A673 (cell line): ENCODE measurements at regions not wholly inside any gene's neighbourhood (a gene's known extent, or its start where the extent isn't known, plus 50 kb on each side); places are given as distances from the start of the nearest gene placed in this dataset.

ENCODE experiments used
- BruUV-seq: library from RNA; stranded (reverse); fragments of 400-500 nt; replicated peaks from 2 replicates; lab custom pipeline; 2021; lab: Mats Ljungman, UMichigan
- CTCF ChIA-PET: fragments of 300-600 bp; sonication (Branson Sonifier 250); formaldehyde crosslinking; loops from one replicate; lab custom pipeline; 2022; ENCODE audit warnings: antibody characterized with exemption; lab: Charles Lee
- POLR2A ChIA-PET: fragments of 300-600 bp; sonication (Branson Sonifier 250); formaldehyde crosslinking; loops from one replicate; lab custom pipeline; 2022; ENCODE audit warnings: antibody characterized with exemption; ENCODE audit not compliant: low non-redundant PET; lab: Charles Lee
- DNase-seq: peaks from one replicate; pipeline ENCODE4 v3.0.0-alpha.2; 2015; ENCODE audit warnings: low spot score
- H3K27ac ChIP-seq: fragments of 200-600 bp; sonication (generic); 2 replicates; pipeline ENCODE4 v1.5.1; 2016; ENCODE audit warnings: mixed run types, low read depth, mild to moderate bottlenecking, mixed read lengths, antibody characterized with exemption, low read length; ENCODE audit not compliant: poor library complexity, severe bottlenecking
- H3K27me3 ChIP-seq: fragments of 200-600 bp; sonication (generic); replicated peaks from 2 replicates; pipeline ENCODE4 v1.6.1; 2017; ENCODE audit warnings: mixed run types, low read depth, mild to moderate bottlenecking, mixed read lengths, antibody characterized with exemption, low read length; ENCODE audit not compliant: insufficient read depth, poor library complexity
- H3K36me3 ChIP-seq: fragments of 200-600 bp; sonication (generic); 2 replicates; pipeline ENCODE4 v1.6.1; 2016; ENCODE audit warnings: mixed run types, mild to moderate bottlenecking, mixed read lengths, antibody characterized with exemption, low read length; ENCODE audit not compliant: insufficient read depth, poor library complexity, severe bottlenecking
- H3K4me1 ChIP-seq: fragments of 200-600 bp; sonication (generic); 2 replicates; pipeline ENCODE4 v1.6.1; 2017; ENCODE audit warnings: mixed run types, mild to moderate bottlenecking, mixed read lengths, antibody characterized with exemption, low read length; ENCODE audit not compliant: insufficient read depth, poor library complexity, severe bottlenecking
- H3K4me3 ChIP-seq: fragments of 200-600 bp; sonication (generic); 2 replicates; pipeline ENCODE4 v1.5.1; 2016; ENCODE audit warnings: low read depth, mixed run types, mild to moderate bottlenecking, mixed read lengths, low read length; ENCODE audit not compliant: poor library complexity, severe bottlenecking
- H3K9me3 ChIP-seq: fragments of 200-600 bp; sonication (generic); 2 replicates; pipeline ENCODE4 v1.6.1; 2016; ENCODE audit warnings: mixed run types, low read depth, mild to moderate bottlenecking, mixed read lengths, antibody characterized with exemption, low read length; ENCODE audit not compliant: poor library complexity, severe bottlenecking
- EZH2 ChIP-seq: fragments of 200-600 bp; sonication (generic); IDR thresholded peaks from 2 replicates; pipeline ENCODE4 v1.6.1; 2017; ENCODE audit warnings: borderline replicate concordance, low read depth, mild to moderate bottlenecking, mixed read lengths, antibody characterized with exemption, low read length; ENCODE audit not compliant: poor library complexity, severe bottlenecking
- intact Hi-C: fragments of 100-400 bp; cut with micrococcal nuclease; formaldehyde crosslinking; loops from one replicate; pipeline ENCODE4 v1.10.0; 2022; ENCODE audit not compliant: unreplicated experiment
- TF ChIP-seq, protein P1 (sequence below): fragments of 300-800, 200-600 bp; sonication (generic); conservative IDR thresholded peaks from 2 replicates; pipeline ENCODE4 v1.5.1; 2017; ENCODE audit warnings: low read depth, mild to moderate bottlenecking, antibody characterized with exemption, low read length, moderate library complexity, mixed read lengths

DNA sequence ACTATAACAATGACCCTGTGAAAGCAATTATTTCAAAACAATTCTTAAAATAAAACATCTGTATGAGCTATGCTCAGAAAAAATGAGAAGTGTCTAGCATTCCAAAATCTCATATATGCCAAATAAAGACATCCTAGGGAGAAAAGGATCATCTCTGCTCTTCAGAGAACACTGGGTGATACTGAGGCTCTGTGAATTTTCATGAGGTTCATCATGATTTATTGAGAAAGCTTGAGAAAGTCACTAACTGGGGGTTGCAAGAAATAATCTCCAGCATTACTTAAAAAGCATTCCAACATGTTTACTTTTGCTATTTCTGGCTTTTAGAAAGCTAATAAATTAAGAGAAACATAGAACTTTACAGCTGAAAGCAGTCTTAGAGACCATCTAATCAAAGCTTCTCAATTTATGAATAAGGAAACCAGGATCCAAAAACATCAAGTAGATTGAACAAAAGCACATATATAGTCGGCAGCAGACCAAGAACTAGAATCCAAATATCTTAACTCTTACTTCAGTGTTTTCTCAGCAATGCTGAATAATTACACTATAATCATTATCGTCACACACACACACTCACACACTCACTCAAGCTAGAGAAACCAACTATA, 372.8 kb downstream of the NR2F1-AS1 start:
- DNase-seq: no peak
- POLR2A ChIA-PET: no interaction called here
- CTCF ChIA-PET: interaction anchor here (0.6 kb wide), 1 partner anchor 1546 kb away, joined by 3 read pairs; no protein-coding TSS in a partner anchor
- H3K4me3 ChIP-seq: no peak overlapping the region
- H3K36me3 ChIP-seq: no peaks in the 10 kb centered on the region
- intact Hi-C loops: no loop called here
- BruUV-seq: no TSS peak
- no peak overlapping the region for H3K27ac ChIP-seq
- no peak for TF ChIP-seq EZH2
- TF ChIP-seq, protein P1, sequence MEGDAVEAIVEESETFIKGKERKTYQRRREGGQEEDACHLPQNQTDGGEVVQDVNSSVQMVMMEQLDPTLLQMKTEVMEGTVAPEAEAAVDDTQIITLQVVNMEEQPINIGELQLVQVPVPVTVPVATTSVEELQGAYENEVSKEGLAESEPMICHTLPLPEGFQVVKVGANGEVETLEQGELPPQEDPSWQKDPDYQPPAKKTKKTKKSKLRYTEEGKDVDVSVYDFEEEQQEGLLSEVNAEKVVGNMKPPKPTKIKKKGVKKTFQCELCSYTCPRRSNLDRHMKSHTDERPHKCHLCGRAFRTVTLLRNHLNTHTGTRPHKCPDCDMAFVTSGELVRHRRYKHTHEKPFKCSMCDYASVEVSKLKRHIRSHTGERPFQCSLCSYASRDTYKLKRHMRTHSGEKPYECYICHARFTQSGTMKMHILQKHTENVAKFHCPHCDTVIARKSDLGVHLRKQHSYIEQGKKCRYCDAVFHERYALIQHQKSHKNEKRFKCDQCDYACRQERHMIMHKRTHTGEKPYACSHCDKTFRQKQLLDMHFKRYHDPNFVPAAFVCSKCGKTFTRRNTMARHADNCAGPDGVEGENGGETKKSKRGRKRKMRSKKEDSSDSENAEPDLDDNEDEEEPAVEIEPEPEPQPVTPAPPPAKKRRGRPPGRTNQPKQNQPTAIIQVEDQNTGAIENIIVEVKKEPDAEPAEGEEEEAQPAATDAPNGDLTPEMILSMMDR: no peak
- no peaks in the 10 kb centered on the region for H3K9me3 ChIP-seq
- no peaks in the 10 kb centered on the region for H3K4me1 ChIP-seq
- no peaks in the 10 kb centered on the region for H3K27me3 ChIP-seq

- intact Hi-C loops: no loop called here
Measured at GRCh38 chr5:93206203-93206602, 374.8 kb downstream of the NR2F1-AS1 start.

DNA sequence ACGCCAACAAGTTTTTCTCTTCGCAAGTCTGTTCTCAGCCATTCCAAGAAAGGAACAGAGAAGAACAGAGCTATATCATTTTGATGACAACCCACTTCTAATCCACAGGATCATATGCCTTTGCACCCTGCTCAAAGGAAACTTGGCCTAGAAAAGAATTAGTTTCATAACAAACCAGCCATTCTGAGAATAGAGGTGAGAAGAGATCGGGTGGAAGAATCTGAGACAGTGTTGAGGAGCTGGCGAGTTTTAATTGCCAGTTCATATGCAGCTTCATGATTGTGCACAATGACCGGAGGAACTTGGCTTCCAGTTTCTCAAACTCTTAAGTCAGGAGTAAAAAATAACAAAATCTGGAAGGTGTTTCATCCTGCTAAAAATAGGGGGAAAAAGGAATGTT, 380.0 kb downstream of the NR2F1-AS1 start:
- H3K4me1 ChIP-seq: no peaks in the 10 kb centered on the region
- intact Hi-C loops: no loop called here
- no peaks in the 10 kb centered on the region for H3K9me3 ChIP-seq
- no peak overlapping the region for H3K27ac ChIP-seq
- TF ChIP-seq, protein P1: no peak
- no peak for TF ChIP-seq EZH2
- H3K36me3 ChIP-seq: no peaks in the 10 kb centered on the region
- no peak overlapping the region for H3K4me3 ChIP-seq
- no peak for DNase-seq
- POLR2A ChIA-PET: no interaction called here
- CTCF ChIA-PET: no interaction called here
- BruUV-seq: no TSS peak
- no peaks in the 10 kb centered on the region for H3K27me3 ChIP-seq

More at GRCh38 chr5:93206203-93206602, 374.8 kb downstream of the NR2F1-AS1 start:
- Histone ChIP-seq H3K9me3 (no peaks in the 10 kb centered on the region), H3K4me1 (no peaks in the 10 kb centered on the region), H3K27ac (no peak overlapping the region), H3K4me3 (no peak overlapping the region), H3K27me3 (no peaks in the 10 kb centered on the region), H3K36me3 (no peaks in the 10 kb centered on the region)
- BruUV-seq: no TSS peak
- ChIA-PET POLR2A (no interaction called here), CTCF (no interaction called here)
- TF ChIP-seq EZH2: no peak
- TF ChIP-seq, protein P1: no peak
- DNase-seq: no peak
